DND-41 (cell line): ENCODE measurements at regions not wholly inside any gene's neighbourhood (a gene's known extent, or its start where the extent isn't known, plus 50 kb on each side); places are given as distances from the start of the nearest gene placed in this dataset.

Source experiments
- CTCF ChIP-seq: IDR thresholded peaks from 2 replicates; pipeline ENCODE4 v1.5.1; 2012; ENCODE audit warnings: borderline replicate concordance, low read length, moderate library complexity, mild to moderate bottlenecking; ENCODE audit not compliant: poor library complexity, severe bottlenecking; ENCODE audit errors: extremely low read depth
- EZH2 ChIP-seq: IDR thresholded peaks from 3 replicates; pipeline ENCODE4 v1.6.1; 2012; ENCODE audit warnings: borderline replicate concordance, low read depth, mild to moderate bottlenecking, moderate library complexity, low read length, inconsistent platforms; ENCODE audit not compliant: severe bottlenecking

GRCh38 chr5:1704676-1705075, 95.0 kb downstream of the MRPL36 start:
- TF ChIP-seq EZH2, result no peak
- TF ChIP-seq CTCF, result no peak
